CD4-positive, alpha-beta T cell treated with Interleukin-17A for 1 hour (primary cell): ENCODE measurements at regions not wholly inside any gene's neighbourhood (a gene's known extent, or its start where the extent isn't known, plus 50 kb on each side); places are given as distances from the start of the nearest gene placed in this dataset.
A peak's percentile ranks its signal among the peaks of the same experiment; 100 is the strongest.

Source experiments
- DNase-seq: peaks from one replicate; pipeline ENCODE4 v3.0.0-alpha.2; 2020

DNA sequence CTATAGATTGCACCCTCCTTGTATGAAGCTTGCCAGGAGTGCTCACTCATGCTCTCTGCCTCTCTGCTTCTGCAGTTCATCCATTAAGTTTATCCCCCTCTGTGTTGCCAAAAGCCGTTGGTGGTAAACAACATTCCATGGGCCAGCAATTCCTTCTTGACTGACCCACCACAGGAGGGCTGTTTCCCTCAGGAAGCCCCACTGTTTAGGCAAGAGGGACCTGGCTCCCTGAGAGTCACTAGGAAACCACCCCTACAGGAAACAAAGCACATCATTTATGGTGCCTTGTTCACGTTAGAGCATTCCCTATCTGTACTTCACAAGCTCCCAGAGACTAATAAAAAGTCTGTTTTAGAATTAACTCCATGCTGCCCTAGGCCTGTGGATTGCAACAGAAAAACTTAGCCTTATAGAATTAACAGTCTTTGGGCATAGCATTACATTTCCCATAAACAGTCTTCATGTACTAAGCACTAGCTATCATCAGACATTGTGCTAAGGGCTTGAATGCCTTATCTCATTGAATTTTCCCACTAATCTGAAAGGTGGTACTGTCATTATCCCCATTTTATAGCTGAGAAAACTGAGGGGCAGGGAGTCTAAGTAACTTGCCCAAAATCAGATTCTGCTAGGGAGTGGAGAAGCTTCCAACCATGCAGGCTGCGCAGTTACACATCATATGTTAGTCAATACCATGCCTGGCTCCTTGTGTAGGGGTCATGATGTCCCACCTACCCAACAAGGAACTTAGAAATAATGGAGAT is 149.9 kb downstream of the SHQ1 start:
- no peak for DNase-seq

DNA sequence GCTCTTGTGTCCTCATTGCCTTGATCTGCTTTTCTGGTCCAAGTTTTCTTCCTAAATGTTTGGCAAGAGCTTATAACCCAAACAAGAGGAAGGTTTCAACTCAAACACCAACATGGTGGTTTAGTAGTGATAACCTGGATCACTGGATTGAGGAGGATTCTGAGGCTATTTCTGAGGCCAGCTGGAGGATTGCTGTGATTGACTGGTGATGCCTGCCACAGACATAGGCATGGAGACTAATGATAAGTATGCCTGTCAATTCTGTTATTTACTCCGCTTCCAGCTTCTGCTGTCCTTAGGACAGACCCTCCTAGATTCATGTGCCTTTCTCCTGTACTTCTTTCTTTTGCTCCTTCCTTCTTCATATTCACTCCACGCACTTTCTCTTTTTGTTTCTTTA is 150.5 kb downstream of the SHQ1 start:
- DNase-seq: no peak

DNA sequence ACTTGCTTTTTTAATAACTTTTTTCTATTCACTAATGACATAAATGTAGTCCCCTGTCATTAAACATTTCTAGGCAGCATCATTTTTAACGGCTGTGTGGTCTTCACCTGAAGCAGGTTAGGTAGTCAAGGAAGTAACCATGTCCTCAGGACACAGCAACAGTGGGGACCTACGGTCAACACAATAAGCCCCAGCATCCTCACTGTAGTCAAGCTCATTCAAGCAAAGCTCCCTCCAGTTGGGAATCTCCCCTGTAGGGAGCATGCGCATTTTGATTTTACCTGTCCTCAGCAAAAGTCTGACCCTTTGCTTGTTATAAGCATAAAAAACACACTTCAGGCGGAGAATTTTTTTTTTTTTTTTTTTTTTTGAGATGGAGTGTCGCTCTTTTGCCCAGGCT is 151.4 kb downstream of the SHQ1 start:
- no peak for DNase-seq

DNA sequence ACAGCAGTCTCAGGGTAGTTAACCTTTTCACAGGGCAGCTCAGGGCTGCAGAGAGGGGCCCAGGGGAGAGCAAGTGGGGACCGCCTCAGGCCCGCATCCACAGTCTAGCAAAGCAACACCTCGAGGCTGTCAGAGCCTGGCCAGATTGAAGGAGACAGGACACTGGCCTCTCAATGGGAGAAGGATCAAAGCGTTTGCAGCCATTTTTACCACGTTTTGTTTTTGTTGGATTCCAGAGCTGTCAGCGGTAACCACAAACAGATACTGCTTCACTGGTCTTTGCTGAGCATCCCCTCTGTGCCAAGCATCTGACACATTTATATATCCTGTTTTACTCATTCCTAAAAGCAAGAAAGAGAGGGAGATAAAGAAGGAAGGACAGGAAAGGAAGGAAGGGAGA is 153.8 kb downstream of the SHQ1 start:
- no peak for DNase-seq

DNA sequence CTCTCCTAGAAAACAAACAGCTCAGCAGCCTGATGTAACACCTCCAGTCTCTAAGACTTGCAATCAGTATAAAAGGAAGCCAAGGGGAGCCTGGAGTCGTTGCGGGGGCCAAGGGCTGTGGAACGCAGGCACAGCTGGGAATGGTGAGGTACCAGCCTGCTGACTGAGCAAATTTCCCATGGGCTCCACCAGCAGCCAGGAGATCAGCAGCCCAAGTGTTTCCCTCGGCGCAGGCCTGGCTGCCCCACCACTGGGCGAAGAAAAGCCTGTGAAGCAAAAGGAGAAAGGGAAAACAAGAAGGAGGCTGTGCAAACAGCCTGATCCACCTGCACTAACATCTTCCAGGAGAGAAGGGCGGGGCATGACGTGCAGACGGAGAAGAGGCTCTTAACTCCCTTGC is 155.3 kb downstream of the SHQ1 start:
- DNase-seq: no peak

DNA sequence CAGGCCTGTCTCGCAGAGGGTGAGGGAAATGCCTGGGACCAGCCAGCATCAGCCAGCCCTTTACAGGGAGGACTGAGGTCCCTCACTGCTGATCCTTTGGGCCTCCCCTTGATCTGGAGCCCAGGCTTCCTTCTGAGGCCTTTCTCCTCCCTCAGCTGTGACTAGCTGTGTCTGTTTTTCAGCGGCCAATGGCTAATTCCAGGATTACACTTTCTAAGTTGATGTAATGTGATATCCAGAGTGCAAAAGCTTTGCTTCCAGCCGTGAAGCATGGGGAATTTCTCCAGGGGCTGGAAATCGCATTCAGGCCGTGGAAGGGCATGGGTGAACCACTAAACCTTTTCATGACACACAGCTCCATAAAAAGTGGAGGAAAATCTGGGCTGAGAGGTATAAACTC is 157.6 kb downstream of the SHQ1 start:
- DNase-seq: no peak

DNA sequence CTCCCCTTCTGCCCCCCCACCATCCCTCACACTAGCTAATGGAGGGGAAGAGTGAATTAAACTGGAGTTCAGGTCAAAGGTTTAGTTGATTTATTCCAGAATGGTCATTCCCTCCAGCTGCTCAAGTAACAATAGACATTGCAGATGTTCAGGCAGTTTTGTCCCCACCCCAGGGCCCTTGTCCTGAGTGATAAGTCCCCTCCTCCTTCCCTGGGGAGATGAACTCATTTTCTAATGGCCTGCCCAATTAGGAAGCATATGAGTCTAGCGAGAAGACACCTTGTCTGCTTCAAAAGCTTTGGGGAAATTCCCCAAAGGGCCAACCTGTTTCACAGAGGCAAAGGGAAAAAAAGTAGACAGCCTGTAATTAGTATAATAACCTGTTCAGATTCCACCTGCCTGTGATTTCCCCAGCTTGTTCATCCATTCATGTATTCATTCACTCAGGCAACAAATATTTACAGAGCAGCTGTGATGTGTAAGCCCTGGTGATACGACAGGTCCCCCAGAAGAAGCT is 165.3 kb downstream of the SHQ1 start:
- no peak for DNase-seq

DNA sequence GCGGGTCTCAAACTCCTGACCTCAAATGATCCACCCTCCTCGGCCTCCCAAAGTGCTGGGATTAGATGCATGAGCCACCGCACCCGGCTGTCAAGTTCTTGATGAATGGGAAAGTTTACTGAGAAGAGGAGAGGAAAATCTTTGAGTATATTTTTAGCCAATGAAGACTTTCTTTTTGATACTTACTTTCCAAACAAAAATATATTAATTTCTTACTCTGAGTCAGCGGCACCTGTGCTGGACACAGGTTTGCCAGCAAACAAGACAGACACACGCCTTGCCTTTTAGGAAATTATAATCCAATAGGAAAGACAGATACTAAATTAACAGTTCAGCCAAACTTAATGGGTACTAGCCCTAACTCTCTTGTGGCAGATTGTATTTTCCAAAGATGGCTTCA is 166.6 kb downstream of the SHQ1 start:
- DNase-seq: no peak

DNA sequence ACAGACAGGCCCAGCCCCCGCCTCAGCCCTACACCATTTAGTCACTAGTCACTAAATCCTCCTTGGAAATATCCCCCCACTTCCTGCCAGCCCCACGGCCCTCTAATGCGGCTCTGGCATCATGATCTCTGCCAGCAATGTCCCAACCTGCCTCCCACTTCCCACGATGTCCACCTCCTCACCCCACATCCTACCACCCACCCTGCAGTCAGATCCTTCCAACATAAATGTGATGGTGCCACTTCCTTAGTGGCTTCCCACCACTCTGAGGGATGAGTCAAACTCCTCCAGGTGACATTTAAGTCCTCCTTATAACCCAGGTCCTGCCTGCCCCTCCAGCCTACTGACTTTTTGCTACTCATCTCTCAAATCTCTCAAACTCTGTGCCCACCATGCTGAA is 167.5 kb downstream of the SHQ1 start:
- DNase-seq: no peak

DNA sequence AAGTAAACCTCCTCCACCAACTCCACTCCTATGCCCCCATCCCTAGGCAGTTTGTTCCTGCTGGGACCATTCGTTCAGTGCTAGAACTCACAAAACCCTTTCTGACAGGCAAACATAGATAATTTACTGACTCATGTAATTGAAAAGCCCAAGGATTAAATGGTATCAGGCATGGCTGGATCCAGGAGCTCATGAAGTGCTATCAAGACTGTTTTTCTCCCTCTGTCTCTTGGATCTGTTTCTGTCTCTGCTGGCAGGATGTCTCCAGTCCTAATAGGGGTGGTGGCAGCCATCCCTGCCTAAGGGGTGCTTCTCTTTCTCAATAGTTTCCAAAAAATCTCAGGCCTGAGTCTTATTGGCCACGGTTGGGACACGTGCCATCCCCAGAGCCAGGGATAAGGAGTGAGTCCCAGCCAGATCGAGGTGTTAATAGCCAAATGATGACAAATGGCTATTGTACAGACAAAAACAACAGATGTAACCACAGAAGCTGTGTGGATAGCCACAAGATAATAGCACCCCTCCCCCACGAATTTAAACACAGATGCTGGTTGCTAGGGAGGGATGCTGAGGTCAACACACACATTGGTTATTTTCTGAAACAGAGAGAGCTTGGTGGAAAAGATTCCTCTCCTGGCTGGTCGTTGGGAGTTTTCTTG is 168.6 kb downstream of the SHQ1 start:
- DNase-seq: no peak

DNA sequence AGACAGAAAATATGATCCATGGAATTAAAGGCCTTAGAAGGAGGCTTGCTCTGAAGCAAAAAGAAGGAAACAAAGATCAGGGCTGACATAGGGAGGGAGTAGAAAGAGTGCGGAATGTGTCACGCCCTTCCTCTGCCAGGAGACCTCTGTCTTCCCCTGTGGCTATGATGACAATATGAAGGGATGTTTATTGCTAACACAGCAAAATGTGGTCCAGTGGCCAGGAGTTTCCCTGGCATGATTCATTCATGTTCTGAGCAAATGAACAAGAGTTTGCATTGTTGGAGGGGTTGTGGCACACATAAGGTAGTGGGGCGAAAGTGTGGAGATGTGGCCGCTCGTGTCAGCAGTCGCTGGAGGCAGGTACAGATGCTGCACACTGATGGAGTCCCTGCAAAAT is 169.4 kb downstream of the SHQ1 start:
- no peak for DNase-seq

DNA sequence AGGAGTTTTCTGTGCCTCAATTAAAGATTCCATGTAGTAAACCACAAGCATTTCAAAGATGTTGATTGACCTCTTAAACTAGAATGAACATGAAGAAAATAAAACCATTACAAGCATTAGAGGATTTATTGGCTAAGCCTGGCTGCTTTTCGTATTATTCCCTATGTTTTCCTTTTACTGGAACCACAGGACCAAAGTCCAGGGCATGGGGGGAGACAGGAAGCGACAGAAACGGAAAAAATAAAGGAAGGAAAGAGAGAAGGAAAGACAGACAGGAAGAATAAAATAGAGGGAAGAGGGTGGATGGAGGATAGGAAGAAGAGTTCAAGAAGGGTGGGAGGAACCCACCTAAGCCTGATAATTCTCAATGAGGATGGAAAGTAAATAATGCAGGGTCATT is 169.9 kb downstream of the SHQ1 start:
- no peak for DNase-seq

DNA sequence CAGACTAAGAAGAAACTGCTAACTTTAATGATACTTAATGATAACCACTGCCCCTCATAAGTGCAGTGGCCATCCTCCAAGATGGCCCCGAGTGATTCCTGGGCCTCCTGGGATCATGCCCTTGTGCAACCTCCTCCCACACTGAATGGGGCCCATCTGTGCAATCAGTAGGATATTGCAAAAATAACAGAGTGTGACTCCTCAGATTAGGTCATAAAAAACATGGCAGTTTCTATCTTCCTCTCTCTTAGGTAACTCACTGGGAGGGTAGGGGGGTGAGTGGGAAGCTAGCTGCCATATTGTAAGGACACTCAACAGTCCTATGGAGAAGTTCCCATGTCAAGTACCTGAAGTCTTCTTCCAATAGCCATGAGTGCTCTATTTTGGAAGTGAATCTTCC is 173.0 kb downstream of the SHQ1 start:
- DNase-seq: no peak

DNA sequence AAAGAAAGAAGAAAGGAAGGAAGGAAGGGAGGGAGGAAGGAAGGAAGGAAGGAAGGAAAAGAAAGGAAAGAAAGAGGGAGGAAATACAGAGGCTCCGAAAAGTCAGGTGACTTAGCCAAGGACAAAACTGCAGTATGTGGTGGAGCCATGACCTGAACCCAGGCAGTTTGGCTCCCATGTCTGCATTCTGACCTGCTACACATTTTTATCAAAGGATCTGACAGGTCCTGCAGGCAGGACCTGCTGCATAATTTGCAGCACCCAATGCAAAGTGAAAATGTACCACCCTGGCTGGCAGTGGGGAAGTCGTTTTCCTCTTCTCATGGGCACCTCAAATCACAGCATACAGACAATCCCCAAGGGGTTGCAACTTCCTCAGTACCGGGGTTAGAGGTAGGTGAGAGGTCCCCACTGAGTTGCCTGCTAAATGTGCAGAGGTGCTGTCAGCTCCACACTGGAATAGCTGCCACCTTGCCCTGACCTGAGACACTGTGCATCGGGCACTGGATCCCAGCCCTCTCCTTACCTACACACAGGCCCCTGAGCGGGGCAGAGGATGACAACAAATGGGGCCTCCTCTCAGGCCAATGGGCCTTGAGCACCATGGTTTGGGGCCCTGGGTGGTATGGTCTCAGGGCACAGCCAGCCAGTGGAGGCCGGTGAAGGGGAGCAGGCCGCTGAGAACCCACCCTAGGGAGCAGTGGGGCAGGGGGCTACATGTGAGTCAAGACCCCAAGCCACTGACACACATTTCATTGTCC is 175.1 kb downstream of the SHQ1 start:
- DNase-seq: no peak

DNA sequence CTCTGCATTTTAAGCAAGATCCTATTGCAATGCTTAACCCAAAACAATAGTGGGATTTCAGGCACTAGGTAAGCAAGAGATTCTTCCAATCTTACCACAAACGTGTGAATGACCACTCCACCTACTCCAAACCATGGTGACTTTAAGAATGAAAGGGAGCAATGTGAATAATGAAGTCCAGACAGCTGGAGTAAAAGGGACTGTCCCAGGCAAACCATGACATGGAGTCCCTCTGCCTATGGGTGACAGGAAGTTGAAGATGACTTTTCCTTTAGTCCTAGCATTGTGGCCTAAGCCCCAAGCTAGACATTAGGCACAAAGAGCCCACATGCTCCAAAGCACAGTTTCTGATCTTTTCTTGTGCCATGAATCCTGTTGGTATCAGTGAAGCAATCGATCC is 179.0 kb downstream of the SHQ1 start:
- DNase-seq: no peak

DNA sequence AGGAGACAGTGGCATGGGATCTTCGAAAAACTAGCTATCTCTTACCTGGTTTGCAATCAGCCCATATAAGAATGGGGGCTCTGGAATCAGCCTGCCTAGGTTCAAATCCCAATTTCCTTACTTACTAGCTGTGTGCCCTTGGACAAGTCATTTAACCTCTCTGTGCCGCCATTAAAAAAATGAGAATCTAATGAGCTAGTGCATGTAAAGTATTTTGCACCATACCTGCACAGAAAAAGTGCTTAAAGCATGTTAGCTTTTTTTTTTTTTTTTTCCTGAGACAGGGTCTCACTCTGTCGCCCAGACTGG is 181.8 kb downstream of the SHQ1 start:
- no peak for DNase-seq

DNA sequence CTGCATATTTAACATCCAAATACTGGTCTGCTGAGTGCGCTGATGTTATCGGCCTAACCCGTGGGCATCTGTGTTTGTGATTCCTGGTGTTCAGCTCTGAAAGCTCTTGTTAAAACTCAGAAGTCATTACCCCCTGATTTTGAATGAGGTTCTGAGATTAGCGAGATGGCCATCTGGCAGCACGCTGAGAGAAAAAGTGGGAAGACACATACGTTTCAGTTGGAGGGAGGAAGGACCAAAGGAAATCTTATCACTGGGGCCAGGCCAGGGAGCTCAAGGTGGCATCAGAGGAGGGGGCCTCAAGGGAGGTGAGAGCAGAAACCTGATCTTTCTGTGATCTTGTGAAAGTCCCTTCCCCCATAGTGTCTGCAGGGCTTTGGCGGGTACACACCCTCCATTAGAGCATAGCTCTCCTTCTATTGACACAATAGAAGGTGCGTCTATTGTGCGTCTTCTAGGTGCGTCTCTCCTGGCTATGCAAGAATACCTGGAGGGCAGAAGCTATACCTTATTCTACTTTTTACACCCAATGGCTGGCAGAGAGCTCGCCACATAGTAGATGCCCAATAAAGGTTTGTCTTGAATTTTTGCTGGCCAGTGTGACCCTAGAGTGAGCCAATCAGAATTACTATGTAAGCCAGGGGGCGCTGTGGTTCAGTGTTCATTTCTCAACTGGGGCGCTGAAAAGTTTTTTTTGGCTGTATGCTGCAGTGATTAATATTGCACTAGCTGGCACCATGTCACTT is 182.4 kb downstream of the SHQ1 start:
- DNase-seq: peak; percentile 62

DNA sequence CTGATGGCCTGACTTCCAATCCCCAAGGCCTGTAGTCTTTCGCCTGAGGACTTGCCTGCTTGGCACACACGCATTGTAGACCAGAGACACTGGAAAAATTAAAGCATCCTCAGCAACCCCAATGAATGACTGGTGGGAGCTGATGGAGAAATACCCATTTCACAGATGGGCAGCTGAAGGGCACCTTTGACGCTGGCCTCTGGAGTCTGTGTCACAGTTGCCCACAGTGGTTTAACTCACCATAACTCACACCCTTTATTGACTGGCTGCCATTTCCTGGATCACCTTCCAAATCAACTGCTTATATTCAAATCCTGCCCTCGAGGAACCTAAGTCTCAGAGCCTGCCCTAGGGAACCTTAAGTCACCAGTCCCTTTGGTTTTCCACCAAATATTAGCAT is 183.1 kb downstream of the SHQ1 start:
- DNase-seq: no peak

DNA sequence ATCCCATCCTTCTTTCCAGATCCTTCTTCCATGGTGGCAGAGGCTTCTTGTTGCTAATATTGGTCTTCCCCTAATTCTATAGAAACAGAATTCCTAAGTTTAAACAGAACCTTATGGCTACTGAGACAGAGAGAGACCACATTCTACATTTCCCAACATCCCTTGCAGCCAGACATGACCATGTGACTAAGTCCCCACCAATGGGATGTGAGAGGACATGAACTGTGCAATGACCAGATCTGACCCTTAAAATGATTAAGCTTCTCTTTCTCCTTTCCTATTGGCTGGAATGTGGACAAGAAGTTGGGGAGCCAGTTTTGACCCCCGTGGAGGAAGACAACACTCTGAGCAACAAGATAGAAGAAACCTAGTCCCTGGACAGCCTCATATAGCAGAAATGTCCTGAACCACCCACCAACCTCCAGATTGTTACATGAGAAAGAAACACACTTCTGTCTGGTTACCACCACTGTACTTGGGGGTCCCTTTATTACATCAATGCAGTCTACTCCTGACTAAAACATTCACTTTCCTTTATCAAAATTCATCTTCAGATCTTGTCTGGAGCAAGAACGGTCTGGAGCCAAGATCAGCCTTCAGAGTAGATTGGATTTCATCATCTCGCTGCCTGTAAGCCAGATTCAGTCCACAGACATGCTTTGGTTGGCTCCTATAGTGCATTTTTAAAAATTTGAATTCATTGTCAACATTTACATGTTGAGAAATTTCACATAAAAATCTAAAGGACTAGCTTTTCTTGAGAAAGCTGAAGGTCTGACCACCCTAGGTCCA is 183.9 kb downstream of the SHQ1 start:
- no peak for DNase-seq

DNA sequence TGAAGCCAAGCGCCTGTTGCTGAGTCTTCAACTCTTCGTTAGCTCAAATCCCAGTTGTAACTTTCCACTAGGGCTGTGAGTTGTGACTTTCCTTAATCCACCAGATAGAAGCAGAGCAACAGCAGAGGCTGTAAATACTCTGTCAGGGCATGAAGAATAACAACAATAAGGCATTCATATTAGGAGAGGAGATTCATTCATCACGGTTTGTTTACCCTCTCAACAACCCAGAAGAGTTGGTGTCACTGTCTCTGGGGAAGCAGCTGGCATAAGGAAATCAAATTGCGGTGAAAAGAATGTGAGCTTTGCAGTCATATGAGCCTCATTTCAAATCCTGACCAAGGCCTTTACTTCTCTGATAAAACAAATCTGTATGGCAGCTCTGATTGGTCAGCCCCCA is 184.8 kb downstream of the SHQ1 start:
- DNase-seq: no peak

DNA sequence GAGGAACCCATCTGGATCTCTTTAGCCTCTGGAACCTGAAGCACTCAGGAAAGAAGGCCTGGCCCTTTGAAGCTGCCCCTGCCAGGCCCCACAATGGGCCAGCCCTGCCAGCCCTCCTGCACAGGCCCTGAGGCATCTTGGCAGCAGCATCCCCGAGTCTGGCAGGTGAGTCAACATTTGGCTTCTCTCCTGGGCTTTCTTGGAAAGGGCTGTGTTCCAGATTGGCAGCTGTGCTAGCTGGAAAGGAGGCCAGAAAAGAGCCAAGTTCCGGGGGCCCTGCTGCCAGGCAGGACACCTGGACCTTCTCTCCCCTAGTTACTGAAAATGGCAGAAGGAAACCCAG is 187.2 kb downstream of the SHQ1 start:
- no peak for DNase-seq

DNA sequence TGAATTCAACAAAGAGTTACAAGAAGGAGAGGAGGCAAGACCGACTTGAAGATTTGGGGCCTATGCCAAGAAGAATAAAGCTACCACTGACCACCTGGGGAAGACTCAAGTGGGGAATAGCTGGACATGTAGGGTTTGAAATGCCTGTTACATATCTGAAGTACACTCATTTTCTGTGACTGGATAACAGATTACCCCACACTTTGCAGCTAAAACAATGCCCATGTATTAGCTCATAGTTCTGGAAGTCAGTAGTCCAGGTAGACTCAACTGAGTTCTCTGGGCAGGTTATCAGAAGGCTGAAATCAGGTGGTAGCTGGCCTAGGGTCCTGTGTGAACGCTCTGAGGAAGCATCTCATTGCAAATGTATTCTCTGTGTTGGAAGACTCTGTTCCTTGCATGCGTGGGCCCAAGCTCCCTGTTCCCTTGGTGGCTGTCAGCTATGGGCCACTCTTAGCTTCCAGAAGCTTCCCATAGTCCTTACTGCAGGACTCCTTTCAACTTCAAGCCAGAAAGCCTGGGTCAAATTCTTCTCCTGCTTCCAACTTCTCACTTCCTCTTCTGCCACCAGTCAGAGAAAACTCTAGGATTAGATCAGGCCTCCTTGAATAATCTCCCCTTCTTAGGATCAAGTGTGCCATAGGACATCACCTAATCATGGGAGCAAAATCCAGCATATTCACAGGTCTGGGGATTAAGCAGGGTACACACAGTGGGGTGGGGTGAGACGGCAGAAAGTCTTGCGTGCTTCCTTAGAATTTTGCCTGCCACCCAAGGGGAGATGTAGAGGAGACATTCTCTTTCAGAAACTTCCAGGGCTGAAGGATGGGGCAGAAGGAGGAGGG is 187.8 kb downstream of the SHQ1 start:
- DNase-seq: no peak
